AG09309 (cell line): ENCODE measurements at regions not wholly inside any gene's neighbourhood (a gene's known extent, or its start where the extent isn't known, plus 50 kb on each side); places are given as distances from the start of the nearest gene placed in this dataset.

Source experiments
- DNase-seq: peaks from one replicate; pipeline ENCODE4 v3.0.0-alpha.2; 2010; ENCODE audit warnings: low read depth
- H3K4me3 ChIP-seq: 2 replicates; pipeline ENCODE4 v1.5.1; 2011; ENCODE audit warnings: mild to moderate bottlenecking, low read depth, low read length, moderate library complexity; ENCODE audit not compliant: control insufficient read depth
- TF ChIP-seq, protein P1 (sequence below): IDR thresholded peaks from 2 replicates; pipeline ENCODE4 v1.5.1; 2011; ENCODE audit warnings: mild to moderate bottlenecking, low read depth, low read length, inconsistent platforms; ENCODE audit not compliant: insufficient read depth, control insufficient read depth; ENCODE audit errors: missing control alignments

DNA sequence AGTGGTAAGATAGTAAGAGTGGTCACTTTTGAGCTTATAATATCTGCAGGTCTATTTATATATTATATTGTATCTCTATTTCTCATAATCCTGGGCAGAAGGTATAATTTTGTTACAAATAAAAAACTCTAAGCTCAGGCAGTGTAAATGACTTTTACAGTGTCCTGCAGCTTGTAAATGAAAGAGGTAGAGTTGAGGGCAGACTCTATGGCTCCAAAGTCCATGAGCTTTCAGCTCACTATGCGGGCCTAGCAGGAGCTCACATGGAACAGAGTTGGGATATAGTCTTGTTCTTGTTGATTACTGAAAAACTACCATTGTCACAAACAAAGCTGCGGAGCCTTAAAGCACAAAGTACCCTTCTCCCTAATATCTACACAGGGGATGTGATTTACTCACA, 361.4 kb downstream of the LNPK start:
- no peak for DNase-seq

DNA sequence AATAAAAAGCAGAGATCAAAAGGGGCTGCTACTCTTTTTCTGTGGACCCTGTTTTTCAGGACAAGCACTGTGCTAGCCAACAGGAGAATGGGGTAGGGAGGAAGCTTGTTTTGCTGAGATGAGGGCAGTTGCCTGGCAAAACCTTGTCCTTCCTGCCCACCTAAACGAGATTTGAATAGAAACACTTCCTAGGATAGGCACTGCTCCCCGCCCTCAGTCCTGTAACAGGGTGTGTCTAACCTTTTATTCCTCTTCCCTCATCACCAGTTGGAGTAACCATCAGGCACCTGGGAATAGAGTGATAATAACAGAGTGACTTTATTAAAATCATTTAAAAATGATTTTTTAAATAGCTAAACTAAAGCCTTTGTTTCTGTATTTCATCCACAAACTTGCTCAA, 368.8 kb downstream of the LNPK start:
- no peak for DNase-seq
- no peak overlapping the region for H3K4me3 ChIP-seq
- TF ChIP-seq, protein P1, sequence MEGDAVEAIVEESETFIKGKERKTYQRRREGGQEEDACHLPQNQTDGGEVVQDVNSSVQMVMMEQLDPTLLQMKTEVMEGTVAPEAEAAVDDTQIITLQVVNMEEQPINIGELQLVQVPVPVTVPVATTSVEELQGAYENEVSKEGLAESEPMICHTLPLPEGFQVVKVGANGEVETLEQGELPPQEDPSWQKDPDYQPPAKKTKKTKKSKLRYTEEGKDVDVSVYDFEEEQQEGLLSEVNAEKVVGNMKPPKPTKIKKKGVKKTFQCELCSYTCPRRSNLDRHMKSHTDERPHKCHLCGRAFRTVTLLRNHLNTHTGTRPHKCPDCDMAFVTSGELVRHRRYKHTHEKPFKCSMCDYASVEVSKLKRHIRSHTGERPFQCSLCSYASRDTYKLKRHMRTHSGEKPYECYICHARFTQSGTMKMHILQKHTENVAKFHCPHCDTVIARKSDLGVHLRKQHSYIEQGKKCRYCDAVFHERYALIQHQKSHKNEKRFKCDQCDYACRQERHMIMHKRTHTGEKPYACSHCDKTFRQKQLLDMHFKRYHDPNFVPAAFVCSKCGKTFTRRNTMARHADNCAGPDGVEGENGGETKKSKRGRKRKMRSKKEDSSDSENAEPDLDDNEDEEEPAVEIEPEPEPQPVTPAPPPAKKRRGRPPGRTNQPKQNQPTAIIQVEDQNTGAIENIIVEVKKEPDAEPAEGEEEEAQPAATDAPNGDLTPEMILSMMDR, result no peak

More for the DNA sequence above, 361.4 kb downstream of the LNPK start:
- no peak overlapping the region for H3K4me3 ChIP-seq
- TF ChIP-seq, protein P1, result no peak

DNA sequence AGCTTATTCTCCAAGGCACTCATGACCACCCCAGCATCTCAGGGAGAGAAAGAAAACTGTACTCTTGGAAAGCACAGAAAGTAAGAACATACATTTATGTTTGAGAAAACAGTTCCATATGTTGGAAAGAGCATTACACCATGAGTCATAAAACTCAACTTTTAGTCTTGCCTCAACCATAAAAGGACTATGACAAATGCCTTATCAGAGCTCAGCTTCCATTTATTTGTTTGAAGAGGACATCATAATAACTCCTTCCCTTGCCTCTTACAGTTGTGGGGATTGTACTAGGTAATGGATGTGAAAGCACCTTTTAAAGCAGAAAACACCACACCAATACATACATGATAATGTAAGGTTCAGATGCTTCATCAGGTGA, 370.8 kb downstream of the LNPK start:
- TF ChIP-seq, protein P1, result no peak
- DNase-seq, result no peak
- H3K4me3 ChIP-seq, result no peak overlapping the region

DNA sequence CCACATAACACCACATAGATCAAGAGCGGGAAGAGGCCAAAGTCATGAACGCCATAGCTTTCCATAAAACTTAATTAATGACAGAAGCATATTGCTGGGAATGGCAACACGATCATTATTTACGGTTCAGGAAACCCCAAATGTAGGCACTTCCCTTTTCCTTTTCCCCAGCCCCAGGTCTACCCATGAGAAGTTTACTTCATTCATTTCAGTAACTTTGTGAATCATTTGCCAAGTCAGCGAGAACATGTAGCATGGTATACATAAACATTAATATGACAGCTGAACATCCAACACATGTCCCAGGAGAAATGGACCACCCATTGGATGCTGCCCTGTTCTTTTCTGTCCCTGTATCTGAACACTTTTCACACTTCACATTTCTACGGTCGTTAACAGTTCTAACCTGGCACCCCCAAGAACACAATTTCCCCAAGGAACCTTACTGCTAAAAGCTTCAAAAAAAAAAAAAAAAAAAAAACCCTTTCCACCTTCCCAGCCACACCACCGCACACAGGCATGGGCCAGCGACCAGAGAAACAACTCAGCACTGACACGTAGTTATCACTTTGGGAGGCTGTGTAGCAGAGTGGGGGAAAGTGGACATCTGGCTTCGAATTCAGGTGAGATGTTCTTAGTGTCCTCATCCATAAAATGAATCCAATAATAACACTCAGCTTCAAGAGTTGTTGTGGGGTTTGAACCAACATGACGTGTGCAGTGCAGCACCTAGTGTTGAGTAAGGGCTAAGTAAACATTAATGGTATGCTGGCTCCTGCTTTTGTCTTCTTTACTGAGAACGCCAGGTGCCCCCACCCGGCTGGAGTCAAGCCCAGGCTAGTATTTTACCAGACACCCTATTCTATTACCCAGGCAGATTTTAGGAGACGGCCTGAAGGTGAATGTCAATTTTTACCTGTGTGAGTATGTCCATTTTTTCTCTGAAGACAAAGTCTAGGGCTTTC, 371.5 kb downstream of the LNPK start:
- TF ChIP-seq, protein P1, result no peak
- H3K4me3 ChIP-seq, result no peak overlapping the region
- DNase-seq, result no peak

DNA sequence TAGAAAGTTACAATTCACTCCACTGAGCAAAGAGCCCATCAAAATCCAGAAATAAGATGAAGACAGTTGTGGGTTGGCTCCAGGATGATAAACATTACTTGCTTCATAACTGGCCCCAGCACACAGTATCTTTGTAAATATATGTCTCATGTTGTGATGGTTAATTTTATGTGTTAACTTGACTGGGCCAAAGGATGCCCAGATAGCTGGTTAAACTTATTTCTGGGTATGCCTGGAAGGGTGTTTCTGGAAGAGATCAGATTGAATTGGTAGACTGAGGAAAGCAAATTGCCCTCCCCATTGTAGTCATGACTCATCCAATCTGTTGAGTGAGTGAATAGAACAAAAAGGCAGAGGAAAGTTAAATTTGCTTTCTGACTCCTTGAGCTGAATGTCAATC, 373.8 kb downstream of the LNPK start:
- no peak for DNase-seq
- no peak overlapping the region for H3K4me3 ChIP-seq
- TF ChIP-seq, protein P1, result no peak

DNA sequence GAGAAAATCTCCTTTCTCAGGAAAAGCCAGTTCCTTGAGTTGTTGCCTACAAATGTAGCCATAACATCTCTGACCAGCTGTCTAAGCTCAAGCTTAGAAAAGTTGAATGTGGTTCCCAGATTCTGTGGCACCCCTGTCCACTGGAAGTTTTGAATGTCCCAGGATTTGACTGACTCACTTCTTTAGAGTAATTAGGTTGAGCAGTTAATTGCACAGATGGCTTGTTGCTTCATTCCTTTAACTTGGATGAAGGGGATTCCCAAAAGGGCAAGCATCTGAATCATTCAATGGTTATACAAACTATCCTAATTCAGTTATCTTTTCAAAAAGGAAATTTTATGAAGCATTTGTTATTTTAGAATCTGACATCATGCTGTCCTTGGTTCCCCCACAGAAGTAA, 374.7 kb downstream of the LNPK start:
- H3K4me3 ChIP-seq, result no peak overlapping the region
- TF ChIP-seq, protein P1, result no peak
- DNase-seq, result peak; percentile 17
